Right renal pelvis (tissue), 4 donors: ENCODE measurements at regions not wholly inside any gene's neighbourhood (a gene's known extent, or its start where the extent isn't known, plus 50 kb on each side); places are given as distances from the start of the nearest gene placed in this dataset.

Source experiments
- DNase-seq, 4 donors: peaks; one replicate each; pipeline ENCODE4 v3.0.0-alpha.2; 2013; ENCODE audit warnings: low read depth in 4 of 4, low spot score in 3 of 4, missing footprints in 1 of 4

- DNase-seq: no peak
Measured at GRCh38 chr15:85305050-85305449, 75.4 kb upstream of the AKAP13 start.

DNA sequence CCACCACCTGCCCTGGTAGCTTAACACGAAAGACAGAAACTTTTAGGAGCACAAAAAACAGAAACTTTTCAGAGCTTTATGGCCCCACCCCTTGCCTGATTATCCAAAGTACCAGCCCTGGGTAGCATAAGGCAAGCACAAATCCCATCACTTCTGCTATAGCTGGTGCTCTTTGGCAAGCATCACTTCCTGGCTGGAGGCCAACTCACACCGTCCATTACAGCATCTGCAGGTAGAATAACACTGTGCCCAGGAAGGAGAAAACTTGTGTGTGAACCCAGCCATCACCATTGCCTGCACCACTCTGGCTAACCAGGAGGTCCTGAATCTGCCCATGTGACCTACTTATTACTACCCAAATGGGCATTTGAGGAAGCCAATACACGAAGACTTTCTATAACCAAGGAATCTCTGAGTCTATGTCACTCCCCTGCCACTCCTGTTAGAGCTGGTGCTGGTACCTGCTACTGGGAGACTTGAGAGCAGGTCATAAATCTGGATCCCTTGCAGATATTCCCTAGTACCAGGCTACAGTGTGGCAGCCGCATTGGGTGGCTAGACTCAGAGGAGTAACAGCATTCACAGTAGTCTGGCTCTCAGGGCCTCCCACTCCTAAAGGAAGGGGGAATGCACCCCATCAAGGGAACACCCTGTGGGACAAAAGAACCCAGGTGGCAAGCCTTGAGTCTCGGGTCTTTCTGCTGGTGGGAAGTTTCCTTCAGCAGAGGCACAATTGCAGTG, 73.3 kb upstream of the AKAP13 start:
- DNase-seq: no peak

- DNase-seq: no peak
Measured at GRCh38 chr15:85307687-85308045, 72.7 kb upstream of the AKAP13 start.

- no peak for DNase-seq
Measured at GRCh38 chr15:85311647-85312046, 68.8 kb upstream of the AKAP13 start.

DNA sequence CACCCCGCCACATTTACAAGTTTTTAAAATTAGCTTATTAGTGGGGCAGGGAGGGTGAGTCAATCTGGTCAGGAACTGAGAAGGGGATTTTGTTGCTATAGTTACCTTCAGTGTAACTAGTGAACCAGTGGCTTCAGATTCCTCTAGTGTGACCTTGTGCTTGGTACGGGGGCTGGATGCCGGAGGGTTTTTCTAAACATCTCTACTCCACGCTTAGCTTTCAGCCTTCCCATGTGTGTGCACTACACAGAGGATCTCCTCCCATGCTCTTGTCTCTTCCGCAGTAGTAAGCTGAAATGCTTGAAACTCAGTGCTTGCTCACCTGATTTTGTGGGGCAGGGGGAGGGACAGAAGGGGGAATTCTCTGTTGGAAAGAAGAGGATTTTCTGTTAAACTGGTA, 67.9 kb upstream of the AKAP13 start:
- no peak for DNase-seq

GRCh38 chr15:85312929-85313331, 67.5 kb upstream of the AKAP13 start:
- no peak for DNase-seq

- no peak for DNase-seq
Measured at GRCh38 chr15:85313339-85313738, 67.1 kb upstream of the AKAP13 start.

GRCh38 chr15:85314146-85314545, 66.3 kb upstream of the AKAP13 start:
- DNase-seq: no peak

- DNase-seq: no peak
Measured at GRCh38 chr15:85314633-85315032, 65.8 kb upstream of the AKAP13 start.

GRCh38 chr15:85316244-85316934, 64.0 kb upstream of the AKAP13 start:
- no peak for DNase-seq

DNA sequence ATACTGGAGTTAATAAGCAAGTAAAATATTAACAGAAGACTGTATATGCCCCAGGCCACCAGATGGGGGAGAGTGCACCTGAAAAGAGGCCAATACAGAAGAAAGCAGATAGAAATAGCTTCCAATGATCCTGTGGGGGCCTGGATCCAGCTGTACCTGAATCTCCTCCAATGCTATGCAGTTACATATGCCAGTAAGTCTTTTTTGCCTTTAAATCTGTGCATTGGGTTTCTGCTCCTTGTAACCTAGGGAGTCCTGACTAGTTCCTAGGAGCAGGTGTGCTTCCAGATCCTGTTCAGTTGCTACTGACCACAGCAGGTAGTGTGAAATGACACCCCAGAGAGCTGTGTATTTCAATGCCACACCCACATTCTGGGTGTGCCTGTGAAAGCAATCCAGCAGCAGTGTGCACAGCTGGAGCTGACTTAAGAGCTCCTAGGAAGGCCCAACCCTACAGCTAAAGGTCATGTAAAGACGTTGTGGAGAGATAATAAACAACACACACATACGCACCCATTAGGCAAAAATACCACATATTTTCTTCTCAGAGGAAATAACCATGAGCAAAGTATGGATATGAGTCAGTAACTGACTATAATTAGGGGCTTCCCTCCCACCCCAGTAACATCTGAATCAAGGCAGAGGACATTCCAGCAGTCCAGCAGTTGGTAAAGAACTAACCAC, 62.2 kb upstream of the AKAP13 start:
- no peak for DNase-seq

DNA sequence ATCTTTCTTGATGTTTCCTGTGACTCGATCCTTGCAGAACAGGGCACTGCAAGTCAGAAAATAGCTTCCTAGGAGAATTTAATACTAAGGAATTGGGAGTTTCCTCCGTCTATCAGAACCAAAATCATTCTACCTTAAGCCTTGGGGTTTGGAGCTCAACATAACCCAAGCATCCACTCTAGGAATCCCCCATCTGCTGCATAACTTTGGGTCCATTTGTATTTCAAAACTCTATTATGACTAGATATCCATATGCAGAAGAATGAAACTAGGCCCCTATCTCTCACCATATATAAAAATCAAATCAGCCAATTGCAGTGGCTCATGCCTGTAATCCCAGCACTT, 61.7 kb upstream of the AKAP13 start:
- DNase-seq: no peak

GRCh38 chr15:85324202-85324601, 56.2 kb upstream of the AKAP13 start:
- no peak for DNase-seq

DNA sequence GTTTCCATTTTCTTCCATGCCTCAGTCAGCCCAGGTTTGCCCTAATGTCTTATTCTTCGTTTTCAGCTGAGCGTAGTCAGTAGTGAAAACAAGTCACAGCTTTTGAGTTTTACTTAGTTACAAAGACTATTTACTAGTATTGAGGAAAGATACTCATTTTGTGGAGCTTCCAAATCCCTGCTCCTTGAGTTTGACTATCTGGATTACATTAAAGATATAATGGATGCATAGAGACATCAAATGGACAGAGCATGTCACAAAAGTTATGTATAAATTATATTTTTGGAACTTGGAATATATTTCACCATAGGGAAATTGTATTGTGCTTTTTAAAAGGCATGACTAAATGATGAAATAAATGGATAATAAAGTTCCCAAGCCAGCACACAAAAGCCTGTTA, 54.6 kb upstream of the AKAP13 start:
- DNase-seq: no peak

DNA sequence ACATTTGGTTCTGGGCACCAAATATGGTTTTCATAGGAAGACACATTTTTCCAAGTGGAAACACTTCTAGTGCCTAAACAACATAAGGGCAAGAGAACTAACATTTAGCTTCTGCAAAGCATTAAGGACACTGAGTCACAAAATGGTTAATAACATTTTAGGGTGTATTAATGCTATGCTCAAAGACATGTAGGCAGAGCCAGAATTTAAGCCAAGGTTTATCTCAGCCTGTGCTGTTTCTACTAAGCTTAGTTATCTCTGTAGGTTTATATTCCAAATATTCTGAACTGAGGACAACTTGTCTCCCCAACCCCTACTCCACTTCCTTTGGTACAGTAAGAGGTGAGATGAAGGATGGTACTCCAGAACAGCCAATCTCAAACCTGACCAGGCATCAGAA, 54.1 kb upstream of the AKAP13 start:
- DNase-seq: no peak

GRCh38 chr15:85327820-85328219, 52.6 kb upstream of the AKAP13 start:
- no peak for DNase-seq

- no peak for DNase-seq
Measured at GRCh38 chr15:85329561-85330422, 50.6 kb upstream of the AKAP13 start.
